ENCODE measurements at regions not wholly inside any gene's neighbourhood (a gene's known extent, or its start where the extent isn't known, plus 50 kb on each side); places are given as distances from the start of the nearest gene placed in this dataset.

GRCh38 chr10:128476368-128476725 lies 350.1 kb upstream of the MKI67 start:
- WGBS = 87% methylated on average over 7 of the region's 7 CpGs
- no peak overlapping the region for H3K9ac ChIP-seq (ENCODE audit: low read depth in 1 of 2, low read length in 2 of 2)
- no peak for DNase-seq (ENCODE audit: low spot score)
- no peaks in the 10 kb centered on the region for H3K9me3 ChIP-seq (ENCODE audit: control insufficient read depth in 4 of 4, low read length in 3 of 4)
- H3K4me3 ChIP-seq (ENCODE audit: low read depth in 1 of 3, low read length in 3 of 3) = no peak overlapping the region
- TF ChIP-seq HNF4G (IDR thresholded peaks at IDR 0.05) (no peak), CTCF (IDR thresholded peaks at IDR 0.05; ENCODE audit: low read depth, low read length, missing input control) (no peak), RXRA (IDR thresholded peaks at IDR 0.05) (no peak), NR2F2 (IDR thresholded peaks at IDR 0.05) (no peak), FOXA2 (IDR thresholded peaks at IDR 0.05) (no peak), RAD21 (IDR thresholded peaks at IDR 0.05) (no peak), JUND (IDR thresholded peaks at IDR 0.05) (no peak), YY1 (IDR thresholded peaks at IDR 0.05) (no peak), TAF1 (conservative IDR thresholded peaks at IDR 0.05) (no peak), REST (IDR thresholded peaks at IDR 0.05) (no peak), HNF4A (conservative IDR thresholded peaks at IDR 0.05) (no peak), FOXA1 (IDR thresholded peaks at IDR 0.05) (no peak), EGR1 (IDR thresholded peaks at IDR 0.05; ENCODE audit: low read depth in 2 of 2) (no peak), SP1 (IDR thresholded peaks at IDR 0.05) (no peak), GABPA (IDR thresholded peaks at IDR 0.05 in 1 of 2, conservative IDR thresholded peaks at IDR 0.05 in 1 of 2) (no peak), ATF3 (IDR thresholded peaks at IDR 0.05) (no peak)
- TF ChIP-seq, protein P1, sequence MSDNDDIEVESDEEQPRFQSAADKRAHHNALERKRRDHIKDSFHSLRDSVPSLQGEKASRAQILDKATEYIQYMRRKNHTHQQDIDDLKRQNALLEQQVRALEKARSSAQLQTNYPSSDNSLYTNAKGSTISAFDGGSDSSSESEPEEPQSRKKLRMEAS (IDR thresholded peaks at IDR 0.05) = no peak
- TF ChIP-seq, protein P2, sequence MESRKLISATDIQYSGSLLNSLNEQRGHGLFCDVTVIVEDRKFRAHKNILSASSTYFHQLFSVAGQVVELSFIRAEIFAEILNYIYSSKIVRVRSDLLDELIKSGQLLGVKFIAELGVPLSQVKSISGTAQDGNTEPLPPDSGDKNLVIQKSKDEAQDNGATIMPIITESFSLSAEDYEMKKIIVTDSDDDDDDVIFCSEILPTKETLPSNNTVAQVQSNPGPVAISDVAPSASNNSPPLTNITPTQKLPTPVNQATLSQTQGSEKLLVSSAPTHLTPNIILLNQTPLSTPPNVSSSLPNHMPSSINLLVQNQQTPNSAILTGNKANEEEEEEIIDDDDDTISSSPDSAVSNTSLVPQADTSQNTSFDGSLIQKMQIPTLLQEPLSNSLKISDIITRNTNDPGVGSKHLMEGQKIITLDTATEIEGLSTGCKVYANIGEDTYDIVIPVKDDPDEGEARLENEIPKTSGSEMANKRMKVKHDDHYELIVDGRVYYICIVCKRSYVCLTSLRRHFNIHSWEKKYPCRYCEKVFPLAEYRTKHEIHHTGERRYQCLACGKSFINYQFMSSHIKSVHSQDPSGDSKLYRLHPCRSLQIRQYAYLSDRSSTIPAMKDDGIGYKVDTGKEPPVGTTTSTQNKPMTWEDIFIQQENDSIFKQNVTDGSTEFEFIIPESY (IDR thresholded peaks at IDR 0.05) = no peak
- no peaks in the 10 kb centered on the region for H3K4me1 ChIP-seq (ENCODE audit: control insufficient read depth in 4 of 4, insufficient read depth in 4 of 4, low read length in 3 of 4)
- H3K27me3 ChIP-seq (ENCODE audit: control insufficient read depth in 4 of 4, insufficient read depth in 4 of 4, low read length in 3 of 4) = no peaks in the 10 kb centered on the region
- H3K27ac ChIP-seq (ENCODE audit: low read depth in 1 of 2, low read length in 2 of 2) = no peak overlapping the region
- H3K36me3 ChIP-seq (ENCODE audit: control insufficient read depth in 4 of 4, insufficient read depth in 3 of 4, low read depth in 1 of 4, low read length in 3 of 4) = no peaks in the 10 kb centered on the region

Measured in liver (tissue), 8 donors.